Islet precursor cell (in vitro differentiated cells): ENCODE measurements at regions not wholly inside any gene's neighbourhood (a gene's known extent, or its start where the extent isn't known, plus 50 kb on each side); places are given as distances from the start of the nearest gene placed in this dataset.

Source experiments
- DNase-seq: peaks from one replicate; pipeline ENCODE4 v3.0.0-alpha.2; 2018

DNA sequence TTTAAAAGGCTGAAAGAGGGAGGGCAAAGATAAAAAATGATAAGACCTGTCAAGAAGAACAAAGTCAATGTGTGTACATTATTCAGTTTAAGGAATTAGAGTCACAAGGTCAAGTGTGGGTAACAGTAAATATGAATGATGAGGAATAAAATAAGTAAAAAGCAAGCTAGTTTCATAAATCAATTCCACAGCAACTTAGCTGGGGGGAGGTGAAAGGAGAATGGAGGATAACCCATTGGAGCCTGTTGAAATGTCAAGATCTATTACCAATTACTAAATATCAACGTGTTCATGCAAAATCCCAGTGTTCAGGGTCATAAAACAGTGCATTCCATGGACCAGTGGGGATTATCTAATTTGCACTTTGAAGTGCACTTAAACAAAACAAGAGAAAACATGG is 242.9 kb downstream of the TBX18 start:
- DNase-seq: no peak

DNA sequence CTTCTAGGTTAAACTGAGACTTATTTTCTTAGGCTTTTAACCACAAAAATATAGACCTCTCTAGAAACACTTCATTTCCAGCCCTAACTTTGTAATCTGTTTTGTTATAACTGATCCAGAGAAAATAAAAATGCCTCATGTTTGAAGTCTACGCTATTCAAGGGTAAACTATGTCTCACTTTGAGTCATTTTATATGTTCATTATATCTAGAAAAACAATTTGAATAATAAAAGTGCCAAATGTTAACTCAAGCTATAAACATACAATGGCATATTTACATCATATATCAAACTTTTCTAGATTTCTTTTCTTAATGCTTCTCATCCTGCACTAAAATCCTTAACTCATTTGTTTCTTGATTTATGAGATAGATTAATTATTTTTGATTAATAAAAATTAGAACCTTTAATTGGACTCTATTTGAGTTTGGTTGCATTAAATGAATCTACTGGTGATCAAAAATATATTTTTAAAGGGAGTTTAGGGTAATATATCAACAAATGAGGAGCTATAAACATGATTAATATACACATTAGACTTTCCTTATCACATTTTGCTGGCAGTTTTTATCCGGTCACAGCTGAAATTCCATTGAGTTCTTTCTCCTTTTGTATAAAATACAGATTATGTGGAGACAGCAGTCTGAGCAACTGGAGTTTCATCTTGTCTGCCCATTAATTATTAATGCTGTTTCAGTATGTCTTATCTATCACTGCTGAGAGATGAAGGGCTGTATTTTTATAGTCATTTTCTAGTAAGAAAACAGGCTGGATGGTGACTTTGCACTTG is 246.5 kb downstream of the TBX18 start:
- no peak for DNase-seq

DNA sequence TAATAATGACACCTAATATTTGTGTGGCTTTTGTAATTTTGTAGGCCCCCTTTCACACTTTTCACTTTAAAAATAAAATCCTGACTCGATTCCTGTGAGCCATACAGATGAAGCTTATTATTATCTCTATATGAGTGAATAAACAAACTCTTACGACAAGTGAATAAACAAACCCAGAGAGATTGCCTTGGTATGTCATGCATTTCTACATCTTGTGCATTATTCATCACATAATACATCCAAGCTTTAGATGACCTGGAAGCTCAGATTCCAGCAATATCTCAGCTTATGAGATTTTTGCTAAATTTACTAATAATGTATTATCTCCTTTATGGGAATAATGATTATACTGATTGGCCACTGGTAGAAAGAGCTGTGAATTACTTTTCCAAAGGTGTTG is 248.2 kb downstream of the TBX18 start:
- DNase-seq: no peak

DNA sequence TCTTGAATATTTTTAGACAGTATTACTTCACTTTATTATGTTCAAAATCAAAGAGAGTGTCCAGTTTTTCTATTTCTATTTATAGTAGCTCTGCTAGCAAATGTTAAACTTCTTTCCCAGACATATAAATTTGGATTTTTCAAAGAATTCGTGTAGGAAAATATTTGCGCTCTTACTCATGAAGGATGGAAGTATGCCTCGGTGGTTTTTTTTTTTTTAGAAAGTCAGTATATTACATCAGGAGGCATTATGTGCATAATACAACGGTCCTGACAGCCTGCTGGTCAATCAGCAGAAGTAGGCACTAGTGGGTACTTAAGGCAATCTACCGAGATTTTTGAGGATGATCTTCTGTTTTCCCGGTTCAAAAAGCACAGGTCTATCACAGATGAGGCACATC is 249.3 kb downstream of the TBX18 start:
- DNase-seq: no peak

DNA sequence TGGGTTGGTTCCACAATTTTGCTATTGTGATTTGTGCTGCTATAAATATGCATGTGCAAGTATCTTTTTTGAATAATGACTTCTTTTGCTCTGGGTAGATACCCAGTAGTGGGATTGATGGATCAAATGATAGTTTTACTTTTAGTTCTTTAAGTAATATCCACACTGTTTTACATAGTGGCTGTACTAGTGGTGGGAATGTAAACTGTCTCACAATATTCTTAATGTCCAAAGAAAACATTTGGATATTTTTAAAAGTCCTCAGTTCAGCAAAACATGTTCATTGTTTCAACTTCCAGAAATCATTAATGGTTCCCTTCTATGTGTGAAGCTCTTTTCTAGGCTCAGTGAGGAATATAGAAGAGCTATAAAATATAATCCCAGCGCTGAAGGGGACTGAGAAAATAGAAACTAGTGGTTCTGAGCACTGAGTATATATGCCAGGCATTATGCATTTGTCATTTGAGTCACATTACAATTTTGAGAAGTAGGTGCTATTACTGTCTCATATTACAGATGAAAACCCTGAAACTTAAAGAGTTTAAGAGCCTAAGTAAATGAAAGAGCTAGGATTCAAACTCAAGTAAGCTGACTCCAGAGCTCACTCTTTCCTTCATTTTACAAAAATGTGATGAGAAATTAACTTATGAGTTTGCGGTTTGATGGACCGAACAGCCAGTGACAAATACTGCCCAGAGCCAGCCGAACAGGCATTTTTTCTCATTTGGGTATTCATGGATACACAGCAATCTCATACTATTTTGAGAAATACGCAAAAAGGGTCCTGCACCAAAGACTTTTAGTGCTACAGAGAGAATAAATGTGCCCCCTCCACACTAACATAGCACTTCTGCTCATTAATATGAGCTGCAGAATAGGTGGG is 250.1 kb downstream of the TBX18 start:
- DNase-seq: no peak

DNA sequence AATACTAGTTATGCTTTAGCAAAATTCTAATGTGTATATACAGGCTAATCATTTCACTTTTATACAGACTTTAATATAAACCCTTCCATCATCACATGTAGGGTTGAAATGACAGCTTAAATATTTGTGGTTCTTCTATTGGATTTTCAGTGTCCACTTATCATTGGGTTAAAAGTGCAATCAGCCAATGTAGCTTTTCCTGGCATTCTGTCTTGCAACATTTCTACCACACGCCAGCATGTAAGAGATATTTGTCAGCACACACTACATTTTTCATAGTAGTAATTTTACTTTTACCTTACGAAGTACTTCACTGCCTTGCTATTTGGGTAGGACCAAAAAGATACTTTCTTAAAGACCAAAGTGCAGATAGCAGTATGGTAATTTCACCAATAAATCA is 252.0 kb downstream of the TBX18 start:
- DNase-seq: no peak

DNA sequence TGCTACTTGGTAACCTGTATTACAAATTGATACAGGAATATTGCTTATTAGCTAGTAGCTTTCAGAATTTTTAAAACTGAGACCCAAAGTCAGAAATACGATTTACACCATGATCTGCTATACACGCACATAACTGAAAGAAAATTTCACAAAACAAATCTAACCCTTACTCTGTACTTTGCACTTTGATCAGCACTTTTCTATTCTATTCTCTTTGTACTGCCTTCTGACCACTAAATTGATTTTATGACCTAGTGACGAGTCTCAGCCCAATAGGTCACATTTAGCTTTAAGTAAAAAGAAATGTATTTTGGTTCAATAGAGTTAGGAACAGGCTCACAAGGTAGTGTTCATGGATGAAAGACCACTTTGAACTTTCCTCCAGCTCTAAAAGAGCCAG is 252.5 kb downstream of the TBX18 start:
- no peak for DNase-seq

DNA sequence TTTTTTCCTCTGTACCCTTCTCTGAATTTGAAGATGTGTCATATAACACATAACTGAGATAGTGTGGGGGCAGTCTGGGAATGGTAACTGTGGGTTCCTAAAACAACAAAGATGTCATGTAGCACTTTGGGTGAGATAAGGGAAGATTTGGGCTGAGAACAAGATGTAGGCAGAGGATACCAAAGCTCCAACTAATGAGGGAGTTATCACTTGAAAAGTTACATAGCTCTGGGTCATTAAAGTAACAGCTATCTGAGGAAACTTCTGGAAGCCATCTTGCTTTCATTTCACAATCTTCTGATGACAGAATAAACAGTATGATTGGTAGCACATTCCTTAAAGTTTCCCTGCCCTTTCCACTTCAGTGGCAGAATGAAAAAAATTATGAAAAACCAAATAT is 255.4 kb downstream of the TBX18 start:
- no peak for DNase-seq

DNA sequence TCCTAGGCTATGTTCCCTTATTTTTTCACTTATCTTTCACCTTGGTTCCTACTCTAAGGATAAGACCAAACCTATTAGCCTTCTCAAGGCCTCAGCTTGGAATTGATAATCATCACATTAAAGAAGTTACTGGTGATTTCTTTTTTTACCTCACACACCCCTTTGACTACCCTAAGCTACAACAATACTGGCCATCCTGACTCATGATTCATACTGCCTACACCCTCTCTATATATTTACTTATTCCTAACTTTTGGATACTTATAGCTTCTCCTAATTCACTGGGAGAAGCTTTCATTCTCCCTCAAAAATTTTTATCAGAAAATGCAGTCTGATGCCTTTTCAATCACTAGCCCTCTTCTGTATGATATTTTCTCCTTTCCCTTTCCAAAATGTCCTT is 256.1 kb downstream of the TBX18 start:
- DNase-seq: no peak

DNA sequence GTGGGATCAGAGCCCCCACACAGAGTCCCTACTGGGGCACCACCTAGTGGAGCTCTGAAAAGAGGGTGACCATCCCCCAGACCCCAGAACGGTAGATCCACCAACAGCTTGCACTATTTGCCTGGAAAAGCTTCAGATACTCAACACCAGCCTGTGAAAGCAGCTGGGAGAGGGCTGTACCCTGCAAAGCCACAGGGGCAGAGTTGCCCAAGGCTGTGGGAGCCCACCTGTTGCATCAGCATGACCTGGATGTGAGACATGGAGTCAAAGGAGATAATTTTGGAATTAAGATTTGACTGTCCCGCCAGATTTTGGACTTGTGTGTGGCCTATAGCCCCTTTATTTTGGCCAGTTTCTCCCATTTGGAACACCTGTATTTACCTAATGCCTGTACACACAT is 260.4 kb downstream of the TBX18 start:
- DNase-seq: no peak

DNA sequence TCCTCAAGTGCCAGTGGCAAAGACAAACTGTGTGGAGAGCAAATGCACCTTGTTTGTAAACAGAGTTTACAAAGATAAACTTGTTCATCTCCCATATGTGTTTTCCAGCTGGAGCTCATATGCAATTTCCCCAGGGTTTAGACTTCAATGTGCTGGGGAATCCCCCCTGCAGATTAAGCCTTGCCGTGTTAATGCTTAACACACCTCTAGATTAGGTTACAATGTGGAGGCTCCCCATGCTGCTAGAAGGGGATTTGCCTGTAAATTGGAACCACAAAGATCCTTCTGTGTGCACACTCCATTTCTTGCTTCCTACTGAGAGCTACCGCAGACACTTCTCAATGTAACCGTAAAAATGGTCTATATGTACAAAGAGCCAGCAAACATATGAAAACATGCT is 263.1 kb downstream of the TBX18 start:
- DNase-seq: no peak

DNA sequence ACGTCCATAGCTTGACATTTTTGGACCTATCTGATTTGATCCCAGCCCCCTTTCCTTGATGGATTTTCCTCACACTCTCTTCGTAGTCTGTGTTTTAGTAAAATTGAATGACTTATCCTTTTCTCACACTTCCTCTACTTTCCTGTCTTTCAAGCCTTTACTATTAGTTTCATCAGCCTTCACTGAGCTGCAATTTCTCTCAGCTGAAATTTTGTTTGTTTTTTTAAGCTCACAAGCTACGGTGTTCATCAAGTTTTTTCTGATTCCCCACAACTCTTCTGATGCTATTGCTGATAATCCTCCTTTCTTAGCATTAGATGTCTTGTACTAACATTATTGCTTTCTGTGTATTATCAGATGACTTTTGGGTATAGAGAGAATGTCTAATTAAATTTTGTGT is 263.7 kb downstream of the TBX18 start:
- DNase-seq: no peak

DNA sequence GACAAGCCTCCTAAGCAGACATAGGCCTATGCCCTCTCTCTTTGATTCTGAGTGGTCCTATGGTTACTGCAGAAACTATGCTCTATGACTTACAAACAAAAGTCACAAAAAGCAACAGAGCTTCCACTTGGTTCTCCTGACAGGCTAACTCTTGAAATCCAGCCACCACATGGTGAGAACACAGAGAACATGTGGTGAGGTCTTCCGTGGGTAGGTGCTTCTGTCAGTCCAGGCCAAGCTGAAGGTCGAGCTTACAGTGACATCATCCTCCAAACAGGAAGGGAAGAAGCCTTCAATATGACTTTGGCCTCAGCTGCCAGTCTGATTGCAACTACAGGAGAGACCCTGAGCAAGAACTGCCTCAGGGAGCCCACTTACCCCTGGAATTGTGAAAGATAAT is 265.5 kb downstream of the TBX18 start:
- no peak for DNase-seq

DNA sequence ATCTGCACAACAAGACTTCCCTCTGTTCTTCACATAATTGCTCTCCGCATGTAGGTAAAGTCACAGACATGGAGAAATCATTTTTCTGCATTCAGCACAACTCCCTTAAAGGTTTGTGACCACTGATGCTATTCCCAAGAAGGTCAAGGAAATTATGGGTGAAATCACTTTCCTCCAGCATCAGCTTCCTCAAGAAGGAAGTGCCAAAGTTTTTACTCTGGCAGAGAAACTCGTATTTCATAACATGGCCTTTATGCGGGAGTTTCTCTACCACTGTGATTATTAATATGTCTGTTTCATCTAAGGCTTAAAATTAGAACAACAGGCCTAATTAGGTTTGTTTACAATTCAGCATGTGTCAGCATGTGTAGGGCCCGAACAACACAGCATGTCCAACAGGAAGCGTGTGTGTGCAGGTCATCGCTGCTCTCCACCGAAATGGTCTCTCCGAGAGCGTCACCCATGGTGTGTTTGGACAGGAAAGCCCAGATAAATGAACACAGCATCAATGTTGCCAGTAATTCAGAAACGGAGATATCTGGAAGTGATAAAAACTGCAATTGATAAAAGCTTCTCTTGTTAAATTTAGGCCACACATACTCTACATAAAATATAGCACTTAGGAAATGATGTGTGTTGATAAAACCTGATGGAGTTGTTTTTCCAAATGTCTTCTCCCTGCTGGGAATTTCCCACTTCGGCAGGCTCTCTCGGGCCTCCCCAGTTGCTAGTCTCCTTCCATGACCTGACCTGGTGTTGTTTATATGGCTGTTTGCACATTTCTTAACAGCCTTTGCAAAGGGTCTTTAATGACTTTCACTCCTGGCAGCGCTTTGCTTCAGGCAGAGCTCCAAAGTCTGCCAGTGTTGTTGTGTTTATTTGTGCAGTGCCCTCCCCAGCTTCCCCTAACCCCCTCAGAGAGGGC is 265.1 kb upstream of the CEP162 start:
- no peak for DNase-seq

DNA sequence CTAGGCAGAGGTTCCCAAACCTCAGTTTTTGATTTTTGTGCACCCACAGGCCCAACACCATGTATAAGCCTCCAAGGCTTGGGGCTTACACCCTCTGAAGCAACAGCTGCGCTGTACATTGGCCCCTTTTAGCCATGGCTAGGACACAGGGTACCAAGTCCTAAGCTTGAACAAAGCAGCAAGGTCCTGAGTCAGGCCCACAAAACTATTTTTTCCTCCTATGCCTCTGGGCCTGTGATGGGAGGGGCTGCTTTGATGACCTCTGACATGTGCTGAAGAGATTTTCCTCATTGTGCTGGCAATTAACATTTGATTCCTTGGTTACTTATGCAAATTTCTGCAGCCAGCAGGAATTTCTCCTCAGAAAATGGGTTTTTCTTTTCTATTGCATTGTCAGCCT is 262.2 kb upstream of the CEP162 start:
- no peak for DNase-seq

DNA sequence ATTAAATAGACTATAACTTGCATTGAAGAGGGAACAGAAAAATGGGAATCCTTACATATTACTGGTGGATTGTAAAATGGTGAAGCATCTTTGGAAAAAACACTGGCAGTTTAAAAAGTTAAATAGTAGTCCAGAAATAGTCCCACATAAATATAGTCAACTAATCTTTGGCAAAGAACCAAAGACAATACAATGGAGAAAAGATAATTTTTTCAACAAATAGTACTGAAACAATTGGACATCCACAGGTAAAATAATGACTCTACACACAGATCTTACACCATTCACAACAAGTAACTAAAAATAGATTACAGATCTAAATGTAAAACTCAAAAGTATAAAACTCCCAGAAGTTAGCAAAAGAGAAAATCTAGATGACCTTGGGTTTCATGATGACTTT is 259.1 kb upstream of the CEP162 start:
- no peak for DNase-seq

DNA sequence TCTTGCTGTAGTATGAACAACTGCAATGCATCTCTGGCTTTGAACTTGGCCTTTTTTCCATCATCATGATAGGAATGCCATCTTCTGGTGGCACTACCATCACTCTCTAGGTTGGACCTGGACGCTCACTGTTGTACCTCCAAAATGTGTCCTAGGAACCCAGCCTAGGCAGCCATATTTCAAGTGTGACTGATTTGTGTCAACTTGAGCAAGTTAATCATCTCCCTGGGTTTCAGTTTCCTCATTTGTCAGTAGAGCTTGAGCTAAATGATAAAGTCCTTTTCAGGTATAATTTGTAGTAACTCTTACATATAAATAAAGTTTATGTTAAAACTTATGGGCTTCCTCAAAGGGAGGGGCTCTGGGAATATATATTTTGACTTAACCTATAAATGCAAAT is 241.7 kb upstream of the CEP162 start:
- no peak for DNase-seq

DNA sequence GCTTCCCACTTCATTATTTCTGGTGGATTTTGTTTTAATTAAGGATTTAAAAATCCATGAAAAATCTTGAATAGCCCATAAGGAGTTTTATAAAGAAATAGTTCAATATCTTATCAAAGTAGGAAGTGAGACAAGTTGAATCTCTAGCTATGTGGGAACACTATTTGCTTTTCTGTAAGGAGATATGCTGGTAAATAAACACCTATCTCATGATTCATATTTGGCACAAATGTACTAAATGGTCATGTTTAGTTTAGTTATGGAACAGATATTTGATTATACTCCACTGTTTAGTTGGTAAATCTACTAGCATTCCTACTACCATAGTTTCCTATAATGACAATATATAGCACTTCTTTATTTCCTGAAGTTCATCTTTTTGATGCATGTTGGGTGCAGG is 239.9 kb upstream of the CEP162 start:
- DNase-seq: no peak

DNA sequence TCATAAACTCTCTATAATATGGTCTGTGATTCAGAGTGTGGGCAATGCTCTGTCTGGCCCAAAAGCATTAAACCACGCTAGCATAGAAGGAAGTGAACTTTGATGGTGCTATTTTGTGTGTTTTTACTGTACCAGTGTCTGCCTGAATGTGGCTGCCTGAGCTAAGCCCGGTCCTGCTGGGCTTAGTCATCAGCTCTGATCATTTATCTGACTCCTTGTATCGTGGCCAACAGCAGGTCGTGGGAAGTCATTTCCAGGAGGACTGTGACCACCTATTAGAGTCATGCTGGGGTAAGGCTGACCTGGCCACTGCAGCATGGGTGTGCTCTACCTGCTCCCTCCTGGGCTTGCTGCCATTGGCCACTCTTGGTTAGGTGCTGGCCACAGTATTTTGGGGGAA is 239.1 kb upstream of the CEP162 start:
- DNase-seq: peak; percentile 61

DNA sequence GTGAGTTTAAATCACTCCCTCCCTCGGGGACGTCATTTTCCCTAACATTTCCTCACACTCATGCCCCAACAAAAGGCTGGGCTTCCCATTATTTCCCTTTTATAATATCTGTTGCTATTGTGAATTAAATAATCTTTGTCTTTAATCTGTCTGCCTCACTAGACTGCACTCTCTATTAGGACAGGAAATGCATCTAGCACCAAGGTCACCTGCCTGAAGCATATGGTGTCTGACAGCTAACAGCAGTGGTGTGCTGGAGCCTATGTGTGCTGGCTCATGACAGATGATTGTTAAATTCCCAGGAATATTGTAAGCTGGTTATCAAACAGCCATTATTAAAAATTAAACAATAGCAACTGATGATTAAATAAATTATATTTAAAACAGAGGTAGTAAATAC is 237.0 kb upstream of the CEP162 start:
- no peak for DNase-seq

DNA sequence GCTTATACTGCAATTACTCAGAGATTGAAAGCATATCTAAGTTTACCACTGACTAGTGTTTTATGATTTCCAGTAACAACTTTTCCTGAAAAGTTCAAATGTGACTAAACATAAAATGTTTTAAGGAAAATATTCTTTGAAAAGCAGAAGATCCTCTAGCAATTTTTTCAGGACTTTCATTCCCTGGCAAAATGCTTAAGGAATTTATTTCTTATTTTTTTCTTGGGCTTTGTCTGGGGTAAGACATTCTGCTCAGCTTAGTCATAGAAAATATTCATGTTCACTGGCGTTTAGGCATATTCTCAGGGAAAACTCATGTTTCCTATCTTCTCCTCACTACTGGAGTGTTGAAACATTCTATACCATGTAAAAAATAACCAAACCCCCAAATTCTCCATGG is 235.3 kb upstream of the CEP162 start:
- DNase-seq: no peak

DNA sequence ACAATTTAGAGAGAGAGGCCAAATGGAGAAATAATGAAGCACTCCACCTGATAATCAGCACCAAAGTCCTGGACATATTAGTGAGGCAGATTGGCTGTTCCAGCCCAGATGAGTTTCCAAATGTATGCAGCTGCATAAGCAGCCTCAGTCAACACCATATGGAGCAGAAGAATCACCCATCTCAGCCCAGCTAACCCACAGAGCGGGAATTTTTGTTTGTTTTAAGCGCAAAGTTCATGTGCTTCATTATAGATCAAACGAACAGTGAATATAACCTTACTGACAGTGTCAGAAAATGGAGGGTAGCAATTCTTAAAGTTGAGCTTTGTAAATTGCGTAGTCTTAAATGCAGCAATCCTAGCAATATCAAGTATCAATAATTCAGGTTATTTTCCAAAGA is 234.0 kb upstream of the CEP162 start:
- DNase-seq: no peak

DNA sequence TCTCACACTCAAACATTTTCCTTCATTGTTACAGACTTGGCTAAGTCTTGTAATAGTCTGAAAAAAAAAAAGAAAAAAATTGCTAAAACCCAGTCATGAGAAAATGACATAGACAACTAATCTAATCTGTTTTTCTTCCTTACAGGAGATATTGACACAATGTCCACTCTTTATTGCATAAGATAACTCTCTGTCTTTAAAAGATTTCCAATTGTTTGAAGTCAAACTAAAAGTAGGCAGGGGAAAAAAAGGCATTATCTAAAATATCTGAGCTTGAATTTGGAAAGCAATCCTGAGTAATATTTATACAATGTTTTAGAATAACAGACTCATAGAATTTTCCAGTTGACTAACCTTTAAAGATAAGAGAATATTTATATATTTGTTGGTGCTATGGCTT is 233.0 kb upstream of the CEP162 start:
- DNase-seq: no peak
